Psoas muscle (tissue), 7 donors: ENCODE measurements at regions not wholly inside any gene's neighbourhood (a gene's known extent, or its start where the extent isn't known, plus 50 kb on each side); places are given as distances from the start of the nearest gene placed in this dataset.

Experiments
- ATAC-seq, 4 donors: fragments of 200-7000 bp; cut with Tn5 transposase; one replicate each; pipeline ENCODE4 v1.9.1; 2020; ENCODE audit warnings: moderate library complexity in 3 of 4, mild to moderate bottlenecking in 2 of 4
- DNase-seq, 2 donors: peaks; one replicate each; pipeline ENCODE4 v3.0.0-alpha.2; 2020
- H3K27ac ChIP-seq: fragments of 200-600 bp; one replicate; pipeline ENCODE4 v1.8.0; 2022
- H3K27me3 ChIP-seq, 3 donors: fragments of 200-600 bp in 1 of 3; one replicate each; pipeline versions ENCODE4 v1.6.1 to v1.8.0; 2013 to 2022; ENCODE audit warnings: low read length in 2 of 3, mild to moderate bottlenecking in 2 of 3, moderate library complexity in 1 of 3; ENCODE audit not compliant: insufficient read depth in 3 of 3
- H3K36me3 ChIP-seq, 2 donors: fragments of 200-600 bp in 1 of 2; one replicate each; pipeline versions ENCODE4 v1.6.1 to v1.8.0; 2013 to 2022; ENCODE audit warnings: low read depth in 1 of 2, mild to moderate bottlenecking in 1 of 2, moderate library complexity in 1 of 2; ENCODE audit not compliant: insufficient read depth in 1 of 2
- H3K4me1 ChIP-seq: fragments of 200-600 bp; one replicate; pipeline ENCODE4 v1.8.0; 2022
- H3K4me3 ChIP-seq: fragments of 200-600 bp; one replicate; pipeline ENCODE4 v1.8.0; 2022; ENCODE audit warnings: mild to moderate bottlenecking
- H3K9me3 ChIP-seq: fragments of 200-600 bp; one replicate; pipeline ENCODE4 v1.8.0; 2022
- WGBS, 3 donors: extraction: QIAGEN DNeasy Blood & Tissue Kit; methylation state at CpG; one replicate each; pipeline versions ENCODE4 v1.1.6 to v1.1.7; 2013; 5-methylcytosine and 5-hydroxymethylcytosine counted together
- intact Hi-C, 2 donors: fragments of 100-400 bp; cut with DNase I; formaldehyde crosslinking; loops; one replicate each; pipeline versions ENCODE4 v1.11.0 to v1.14.2; 2022
- TF ChIP-seq, protein P1 (sequence below): fragments of 200-600 bp; IDR thresholded peaks from one replicate; pipeline ENCODE4 v1.8.0; 2022; ENCODE audit warnings: antibody characterized with exemption
- donor health status: healthy with polysubstance abuse.
- donor health status: DM: no; HTN: no; CAD: no; lungs with moderate emphysema.
- donor health status: Bipolar disorder and iron deficiency.
- donor health status: healthy.
- donor health status: DM: yes; HTN: yes; CAD: no.
- donor health status: DM: no; HTN: no; CAD: no.
- donor health status: DM: yes; HTN: yes; CAD: no.

DNA sequence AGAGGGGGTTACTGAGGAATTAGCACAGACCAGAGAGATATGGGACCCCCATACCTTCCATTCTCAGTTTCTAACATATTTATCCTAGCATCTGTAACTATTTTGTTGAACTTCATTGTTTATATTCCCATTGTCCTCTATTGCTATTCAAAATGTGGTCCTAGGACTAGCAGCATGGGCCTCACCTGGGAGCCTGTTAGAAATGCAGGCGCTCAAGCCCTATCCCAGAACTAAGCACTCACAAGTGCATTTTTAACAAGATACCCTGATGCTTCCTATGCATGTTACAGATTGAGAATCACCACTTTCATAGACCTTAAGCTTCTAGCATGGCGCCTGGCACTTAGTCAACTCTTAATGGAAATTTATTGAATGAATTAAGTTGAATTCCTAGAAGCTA lies 58.3 kb upstream of the TDRD3 start:
- no peaks in the 10 kb centered on the region for H3K36me3 ChIP-seq
- WGBS, 3 donors: 93 to 98% (median 98%) methylated on average over 2 of the region's 2 CpGs
- H3K27me3 ChIP-seq: peaks cover 0 to 2% (median 0%) of the 10 kb centered on the region in 3 donors
- H3K9me3 ChIP-seq: no peaks in the 10 kb centered on the region
- TF ChIP-seq, protein P1, sequence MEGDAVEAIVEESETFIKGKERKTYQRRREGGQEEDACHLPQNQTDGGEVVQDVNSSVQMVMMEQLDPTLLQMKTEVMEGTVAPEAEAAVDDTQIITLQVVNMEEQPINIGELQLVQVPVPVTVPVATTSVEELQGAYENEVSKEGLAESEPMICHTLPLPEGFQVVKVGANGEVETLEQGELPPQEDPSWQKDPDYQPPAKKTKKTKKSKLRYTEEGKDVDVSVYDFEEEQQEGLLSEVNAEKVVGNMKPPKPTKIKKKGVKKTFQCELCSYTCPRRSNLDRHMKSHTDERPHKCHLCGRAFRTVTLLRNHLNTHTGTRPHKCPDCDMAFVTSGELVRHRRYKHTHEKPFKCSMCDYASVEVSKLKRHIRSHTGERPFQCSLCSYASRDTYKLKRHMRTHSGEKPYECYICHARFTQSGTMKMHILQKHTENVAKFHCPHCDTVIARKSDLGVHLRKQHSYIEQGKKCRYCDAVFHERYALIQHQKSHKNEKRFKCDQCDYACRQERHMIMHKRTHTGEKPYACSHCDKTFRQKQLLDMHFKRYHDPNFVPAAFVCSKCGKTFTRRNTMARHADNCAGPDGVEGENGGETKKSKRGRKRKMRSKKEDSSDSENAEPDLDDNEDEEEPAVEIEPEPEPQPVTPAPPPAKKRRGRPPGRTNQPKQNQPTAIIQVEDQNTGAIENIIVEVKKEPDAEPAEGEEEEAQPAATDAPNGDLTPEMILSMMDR: no peak
- intact Hi-C loops: loop anchor here in 1 of 2 donors (10.0 kb wide), 1 partner anchor 96 kb away; no protein-coding TSS in a partner anchor
- H3K27ac ChIP-seq: no peak overlapping the region
- ATAC-seq (no peak), DNase-seq (no peak)
- no peak overlapping the region for H3K4me3 ChIP-seq
- no peaks in the 10 kb centered on the region for H3K4me1 ChIP-seq

DNA sequence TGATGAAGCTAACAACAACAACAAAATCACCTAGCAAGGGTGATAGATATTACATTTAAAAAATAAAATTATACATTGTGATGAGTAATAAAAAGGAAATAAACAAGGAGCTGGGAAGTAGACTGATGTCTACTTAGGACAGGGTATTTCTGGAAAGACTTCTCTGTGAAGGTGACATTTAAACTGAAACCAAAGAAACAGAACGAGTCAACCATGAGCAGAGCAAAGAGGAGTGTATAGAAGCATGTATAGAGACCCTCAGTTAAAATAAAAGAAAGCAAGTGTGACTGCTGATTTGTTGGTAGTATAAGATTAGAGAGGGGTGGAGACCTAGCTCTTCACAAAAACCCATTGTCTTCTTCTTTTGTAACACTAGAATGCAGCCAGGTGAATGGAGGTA lies 53.0 kb upstream of the TDRD3 start:
- no peak overlapping the region for H3K4me3 ChIP-seq

DNA sequence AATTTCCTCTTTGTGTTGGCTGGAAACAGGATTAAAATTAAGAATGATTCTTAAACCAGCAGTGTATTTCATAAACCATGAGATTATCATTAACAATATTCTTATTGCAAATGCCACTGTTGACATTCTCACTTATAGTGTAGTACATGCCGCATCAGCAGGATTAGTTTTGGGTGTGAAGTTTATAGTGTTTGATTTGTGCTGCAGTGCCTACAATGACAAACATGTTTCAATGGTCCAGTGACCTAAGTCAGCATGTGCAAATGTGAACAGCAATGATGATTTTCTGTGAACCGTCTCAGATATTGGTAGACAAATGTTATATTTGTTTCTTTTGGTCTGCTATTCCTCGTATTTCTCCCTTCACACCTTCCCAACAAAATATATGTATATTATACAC lies 49.8 kb upstream of the TDRD3 start:
- H3K9me3 ChIP-seq: no peaks in the 10 kb centered on the region
- H3K27ac ChIP-seq: no peak overlapping the region
- DNase-seq (no peak), ATAC-seq (no peak)
- H3K4me1 ChIP-seq: no peaks in the 10 kb centered on the region
- H3K36me3 ChIP-seq: no peaks in the 10 kb centered on the region
- intact Hi-C loops: no loop called here
- 85 to 89% (median 85%) methylated on average over 3 of the region's 3 CpGs for WGBS, 3 donors
- TF ChIP-seq, protein P1: no peak
- H3K27me3 ChIP-seq: peaks cover 0 to 4% (median 0%) of the 10 kb centered on the region in 3 donors
- H3K4me3 ChIP-seq: no peak overlapping the region

More for the DNA sequence above, 53.0 kb upstream of the TDRD3 start:
- no peaks in the 10 kb centered on the region for H3K9me3 ChIP-seq
- no peaks in the 10 kb centered on the region for H3K4me1 ChIP-seq
- no peaks in the 10 kb centered on the region for H3K36me3 ChIP-seq
- peaks cover 0 to 2% (median 0%) of the 10 kb centered on the region in 3 donors for H3K27me3 ChIP-seq
- no peak overlapping the region for H3K27ac ChIP-seq
- ATAC-seq (no peak), DNase-seq (no peak)
- intact Hi-C loops: no loop called here
- TF ChIP-seq, protein P1: no peak
- WGBS, 3 donors: 71 to 89% (median 85%) methylated on average over 1 of the region's 1 CpG
